Upper lobe of right lung (tissue), 1 donor: ENCODE measurements at regions not wholly inside any gene's neighbourhood (a gene's known extent, or its start where the extent isn't known, plus 50 kb on each side); places are given as distances from the start of the nearest gene placed in this dataset.

Experiments
- ATAC-seq: fragments of 200-7000 bp; cut with Tn5 transposase; one replicate; pipeline ENCODE4 v1.9.1; 2020; ENCODE audit warnings: mild to moderate bottlenecking, moderate library complexity
- DNase-seq: peaks from one replicate; pipeline ENCODE4 v3.0.0-alpha.2; 2020
- H3K27ac ChIP-seq: fragments of 200-600 bp; one replicate; pipeline ENCODE4 v1.8.0; 2022
- H3K27me3 ChIP-seq: fragments of 200-600 bp; one replicate; pipeline ENCODE4 v1.8.0; 2022; ENCODE audit warnings: mild to moderate bottlenecking
- H3K36me3 ChIP-seq: fragments of 200-600 bp; one replicate; pipeline ENCODE4 v1.8.0; 2022
- H3K4me1 ChIP-seq: fragments of 200-600 bp; one replicate; pipeline ENCODE4 v1.8.0; 2022
- H3K4me3 ChIP-seq: fragments of 200-600 bp; one replicate; pipeline ENCODE4 v1.8.0; 2022; ENCODE audit warnings: mild to moderate bottlenecking
- H3K9me3 ChIP-seq: fragments of 200-600 bp; one replicate; pipeline ENCODE4 v1.8.0; 2022
- intact Hi-C: fragments of 100-400 bp; cut with DNase I; formaldehyde crosslinking; loops from one replicate; pipeline ENCODE4 v1.11.0; 2022
- TF ChIP-seq, protein P1 (sequence below): fragments of 200-600 bp; IDR thresholded peaks from one replicate; pipeline ENCODE4 v1.8.0; 2022; ENCODE audit warnings: antibody characterized with exemption
- donor health status: DM: no; HTN: yes; CAD: no; lungs with severe emphysema.

DNA sequence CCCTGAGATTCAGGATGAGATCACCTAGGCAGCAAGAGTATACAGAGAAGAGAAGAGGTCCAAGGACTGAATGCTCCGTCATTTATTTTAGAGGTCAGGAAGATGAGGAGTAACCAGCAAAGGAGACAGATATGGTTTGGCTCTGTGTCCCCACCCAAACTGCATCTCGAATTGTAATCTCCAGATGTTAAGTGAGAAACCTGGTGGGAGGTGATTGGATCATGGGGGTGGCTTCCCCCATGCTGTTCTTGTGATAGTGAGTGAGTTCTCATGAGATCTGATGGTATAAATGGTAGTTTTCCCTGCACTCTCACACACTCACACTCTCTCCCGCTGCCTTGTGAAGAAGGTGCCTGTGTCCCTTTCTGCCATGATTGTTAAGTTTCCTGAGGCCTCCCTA lies 60.8 kb downstream of the MID1IP1 start:
- Histone ChIP-seq H3K4me3 (no peak overlapping the region), H3K27me3 (no peaks in the 10 kb centered on the region), H3K36me3 (no peaks in the 10 kb centered on the region), H3K27ac (no peak overlapping the region), H3K4me1 (no peaks in the 10 kb centered on the region), H3K9me3 (no peaks in the 10 kb centered on the region)
- no peak for ATAC-seq
- TF ChIP-seq, protein P1, sequence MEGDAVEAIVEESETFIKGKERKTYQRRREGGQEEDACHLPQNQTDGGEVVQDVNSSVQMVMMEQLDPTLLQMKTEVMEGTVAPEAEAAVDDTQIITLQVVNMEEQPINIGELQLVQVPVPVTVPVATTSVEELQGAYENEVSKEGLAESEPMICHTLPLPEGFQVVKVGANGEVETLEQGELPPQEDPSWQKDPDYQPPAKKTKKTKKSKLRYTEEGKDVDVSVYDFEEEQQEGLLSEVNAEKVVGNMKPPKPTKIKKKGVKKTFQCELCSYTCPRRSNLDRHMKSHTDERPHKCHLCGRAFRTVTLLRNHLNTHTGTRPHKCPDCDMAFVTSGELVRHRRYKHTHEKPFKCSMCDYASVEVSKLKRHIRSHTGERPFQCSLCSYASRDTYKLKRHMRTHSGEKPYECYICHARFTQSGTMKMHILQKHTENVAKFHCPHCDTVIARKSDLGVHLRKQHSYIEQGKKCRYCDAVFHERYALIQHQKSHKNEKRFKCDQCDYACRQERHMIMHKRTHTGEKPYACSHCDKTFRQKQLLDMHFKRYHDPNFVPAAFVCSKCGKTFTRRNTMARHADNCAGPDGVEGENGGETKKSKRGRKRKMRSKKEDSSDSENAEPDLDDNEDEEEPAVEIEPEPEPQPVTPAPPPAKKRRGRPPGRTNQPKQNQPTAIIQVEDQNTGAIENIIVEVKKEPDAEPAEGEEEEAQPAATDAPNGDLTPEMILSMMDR, result no peak
- intact Hi-C loops, result no loop called here
- no peak for DNase-seq

- ATAC-seq, result no peak
- intact Hi-C loops, result no loop called here
- H3K4me3 ChIP-seq, result no peak overlapping the region
- no peaks in the 10 kb centered on the region for H3K4me1 ChIP-seq
- no peak for DNase-seq
- TF ChIP-seq, protein P1, result no peak
- H3K27ac ChIP-seq, result no peak overlapping the region
- no peaks in the 10 kb centered on the region for H3K9me3 ChIP-seq
- no peaks in the 10 kb centered on the region for H3K27me3 ChIP-seq
- no peaks in the 10 kb centered on the region for H3K36me3 ChIP-seq
Measured at GRCh38 chrX:38864165-38864564, 62.9 kb downstream of the MID1IP1 start.

DNA sequence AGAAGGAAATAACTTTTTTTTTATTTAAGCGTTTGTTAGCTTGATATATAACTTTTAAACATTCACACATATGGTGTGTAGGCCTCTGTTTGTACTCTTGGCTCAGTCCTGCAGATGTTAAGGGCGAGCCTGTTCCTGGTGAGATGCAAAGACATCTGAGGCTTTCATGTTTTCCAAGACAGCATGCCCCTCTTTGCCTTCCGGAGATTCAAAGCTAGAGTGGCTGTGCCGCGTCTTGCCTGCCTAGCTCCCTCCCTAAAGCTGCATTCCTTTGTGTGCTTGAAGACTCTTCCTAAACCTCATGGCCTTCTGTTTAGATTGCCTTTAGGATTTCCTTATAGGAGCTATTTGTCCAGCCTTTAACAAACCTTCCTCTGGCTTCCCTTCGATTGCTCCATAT lies 67.1 kb downstream of the MID1IP1 start:
- DNase-seq (no peak), ATAC-seq (no peak)
- Histone ChIP-seq H3K36me3 (no peaks in the 10 kb centered on the region), H3K9me3 (no peaks in the 10 kb centered on the region), H3K27me3 (no peaks in the 10 kb centered on the region), H3K4me1 (no peaks in the 10 kb centered on the region), H3K27ac (peak overlapping the region; percentile 30), H3K4me3 (no peak overlapping the region)
- intact Hi-C loops, result no loop called here
- TF ChIP-seq, protein P1, result no peak

GRCh38 chrX:38868941-38869401 lies 67.7 kb downstream of the MID1IP1 start:
- no peak overlapping the region for H3K4me3 ChIP-seq
- H3K4me1 ChIP-seq, result no peaks in the 10 kb centered on the region
- no peaks in the 10 kb centered on the region for H3K36me3 ChIP-seq
- ATAC-seq (peak; percentile 74), DNase-seq (no peak)
- intact Hi-C loops, result no loop called here
- no peaks in the 10 kb centered on the region for H3K9me3 ChIP-seq
- TF ChIP-seq, protein P1, result no peak
- no peaks in the 10 kb centered on the region for H3K27me3 ChIP-seq
- H3K27ac ChIP-seq, result peak overlapping the region; percentile 30

GRCh38 chrX:38870361-38870895 lies 69.2 kb downstream of the MID1IP1 start:
- peak overlapping the region; percentile 63 for H3K27ac ChIP-seq
- TF ChIP-seq, protein P1, result no peak
- ATAC-seq, result peak; percentile 80

More at GRCh38 chrX:38870361-38870895, 69.2 kb downstream of the MID1IP1 start:
- Histone ChIP-seq H3K27me3 (no peaks in the 10 kb centered on the region), H3K36me3 (no peaks in the 10 kb centered on the region), H3K4me1 (no peaks in the 10 kb centered on the region), H3K4me3 (no peak overlapping the region), H3K9me3 (no peaks in the 10 kb centered on the region)
- intact Hi-C loops, result no loop called here
- DNase-seq, result no peak
